ENCODE measurements at regions not wholly inside any gene's neighbourhood (a gene's known extent, or its start where the extent isn't known, plus 50 kb on each side); places are given as distances from the start of the nearest gene placed in this dataset.

DNA sequence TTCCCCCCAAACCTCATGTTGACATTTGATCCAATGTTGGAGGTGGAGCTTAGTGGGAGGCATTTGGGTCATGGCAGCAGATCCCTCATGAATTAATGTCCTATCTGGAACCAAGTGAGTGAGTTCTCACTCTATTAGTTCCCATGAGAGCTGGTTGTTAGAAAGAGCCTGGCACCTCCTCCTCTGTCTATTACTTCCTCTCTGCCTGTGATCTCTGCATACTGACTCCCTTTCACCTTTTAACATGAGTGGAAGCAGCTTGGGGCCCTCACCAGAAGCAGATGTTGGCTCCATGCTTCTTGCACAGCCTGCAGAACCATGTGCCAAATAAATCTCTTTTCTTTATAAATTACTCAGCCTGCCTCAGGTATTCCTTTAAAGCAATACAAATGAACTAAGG lies 127.3 kb upstream of the RALGAPA2 start:
- TF ChIP-seq, protein P1, sequence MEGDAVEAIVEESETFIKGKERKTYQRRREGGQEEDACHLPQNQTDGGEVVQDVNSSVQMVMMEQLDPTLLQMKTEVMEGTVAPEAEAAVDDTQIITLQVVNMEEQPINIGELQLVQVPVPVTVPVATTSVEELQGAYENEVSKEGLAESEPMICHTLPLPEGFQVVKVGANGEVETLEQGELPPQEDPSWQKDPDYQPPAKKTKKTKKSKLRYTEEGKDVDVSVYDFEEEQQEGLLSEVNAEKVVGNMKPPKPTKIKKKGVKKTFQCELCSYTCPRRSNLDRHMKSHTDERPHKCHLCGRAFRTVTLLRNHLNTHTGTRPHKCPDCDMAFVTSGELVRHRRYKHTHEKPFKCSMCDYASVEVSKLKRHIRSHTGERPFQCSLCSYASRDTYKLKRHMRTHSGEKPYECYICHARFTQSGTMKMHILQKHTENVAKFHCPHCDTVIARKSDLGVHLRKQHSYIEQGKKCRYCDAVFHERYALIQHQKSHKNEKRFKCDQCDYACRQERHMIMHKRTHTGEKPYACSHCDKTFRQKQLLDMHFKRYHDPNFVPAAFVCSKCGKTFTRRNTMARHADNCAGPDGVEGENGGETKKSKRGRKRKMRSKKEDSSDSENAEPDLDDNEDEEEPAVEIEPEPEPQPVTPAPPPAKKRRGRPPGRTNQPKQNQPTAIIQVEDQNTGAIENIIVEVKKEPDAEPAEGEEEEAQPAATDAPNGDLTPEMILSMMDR (IDR thresholded peaks at IDR 0.05 in 4 of 5, conservative IDR thresholded peaks at IDR 0.05 in 1 of 5), result no peak
- no peak for TF ChIP-seq POLR2A (IDR thresholded peaks at IDR 0.05)
